ENCODE measurements at regions not wholly inside any gene's neighbourhood (a gene's known extent, or its start where the extent isn't known, plus 50 kb on each side); places are given as distances from the start of the nearest gene placed in this dataset.

GRCh38 chr4:162640152-162640551 lies 476.4 kb upstream of the FSTL5 start:
- intact Hi-C loops (cut with DNase I): loop anchor here in 6 of 10 donors (5.0 to 10.0 kb wide), 5 partner anchors 395 to 905 kb away; partner anchors contain the start of gene NPY1R (in 3 of the 6)
- Histone ChIP-seq H3K4me3 (no peak overlapping the region), H3K4me1 (no peaks in the 10 kb centered on the region), H3K9me3 (no peaks in the 10 kb centered on the region), H3K27ac (no peak overlapping the region), H3K36me3 (no peaks in the 10 kb centered on the region), H3K27me3 (no peaks in the 10 kb centered on the region)
- TF ChIP-seq CTCF (IDR thresholded peaks at IDR 0.05) (no peak), POLR2A (IDR thresholded peaks at IDR 0.05) (no peak)
- DNase-seq (no peak), ATAC-seq (no peak)
- 88 to 93% (median 90%) methylated on average over 13 of the region's 13 CpGs for WGBS, 4 donors

GRCh38 chr4:162634390-162634789 lies 470.6 kb upstream of the FSTL5 start:
- intact Hi-C loops (cut with DNase I): no loop called here
- Histone ChIP-seq H3K36me3 (no peaks in the 10 kb centered on the region), H3K27me3 (no peaks in the 10 kb centered on the region), H3K4me1 (no peaks in the 10 kb centered on the region), H3K9me3 (no peaks in the 10 kb centered on the region), H3K4me3 (no peak overlapping the region), H3K27ac (no peak overlapping the region)
- WGBS, 4 donors: 57 to 70% (median 60%) methylated on average over 2 of the region's 2 CpGs
- DNase-seq: no peak
- TF ChIP-seq POLR2A (IDR thresholded peaks at IDR 0.05): no peak
- TF ChIP-seq CTCF (IDR thresholded peaks at IDR 0.05): no peak
- no peak for ATAC-seq

DNA sequence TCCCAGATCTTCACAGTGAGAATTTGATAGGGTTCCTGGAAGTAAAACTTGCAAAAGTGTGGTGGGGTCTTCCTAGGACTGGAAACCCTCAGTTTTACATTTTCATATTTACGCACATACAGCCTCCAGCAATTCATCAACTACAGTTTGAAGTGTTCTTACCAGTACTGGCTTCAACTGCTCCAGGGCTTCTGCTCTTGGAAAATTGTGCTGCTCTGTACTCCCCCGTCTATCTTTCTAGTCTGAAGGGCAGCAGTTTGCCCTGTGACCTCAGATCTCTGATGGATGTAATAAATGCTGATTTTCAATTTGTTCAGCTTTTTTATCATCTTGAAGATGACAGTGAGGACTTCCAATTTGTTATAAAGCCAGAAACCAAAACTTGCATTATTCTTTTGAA lies 458.9 kb upstream of the FSTL5 start:
- TF ChIP-seq CTCF (IDR thresholded peaks at IDR 0.05): no peak
- no peak for TF ChIP-seq POLR2A (IDR thresholded peaks at IDR 0.05)
- intact Hi-C loops (cut with DNase I): no loop called here
- no peak for DNase-seq
- no peak overlapping the region for H3K4me3 ChIP-seq
- no peak overlapping the region for H3K27ac ChIP-seq
- no peak for ATAC-seq
- no peaks in the 10 kb centered on the region for H3K4me1 ChIP-seq
- 73 to 83% (median 79%) methylated on average over 2 of the region's 2 CpGs for WGBS, 4 donors
- H3K27me3 ChIP-seq: no peaks in the 10 kb centered on the region
- no peaks in the 10 kb centered on the region for H3K36me3 ChIP-seq
- H3K9me3 ChIP-seq: peaks cover 0 to 4% (median 0%) of the 10 kb centered on the region in 12 donors

- DNase-seq (no peak), ATAC-seq (no peak)
- H3K36me3 ChIP-seq: no peaks in the 10 kb centered on the region
- no peaks in the 10 kb centered on the region for H3K27me3 ChIP-seq
- no peaks in the 10 kb centered on the region for H3K4me1 ChIP-seq
- no peak overlapping the region for H3K4me3 ChIP-seq
- peaks cover 0 to 3% (median 0%) of the 10 kb centered on the region in 12 donors for H3K9me3 ChIP-seq
- no peak overlapping the region for H3K27ac ChIP-seq
- TF ChIP-seq CTCF (IDR thresholded peaks at IDR 0.05) (no peak), POLR2A (IDR thresholded peaks at IDR 0.05) (no peak)
- intact Hi-C loops (cut with DNase I): no loop called here
Observed at GRCh38 chr4:162610116-162610515, 446.3 kb upstream of the FSTL5 start.
